Globus pallidus (tissue), 1 donor: ENCODE measurements at regions not wholly inside any gene's neighbourhood (a gene's known extent, or its start where the extent isn't known, plus 50 kb on each side); places are given as distances from the start of the nearest gene placed in this dataset.

Experiments used
- DNase-seq: peaks from one replicate; pipeline ENCODE4 v3.0.0-alpha.2; 2015; ENCODE audit warnings: low spot score

GRCh38 chr13:62096652-62097051 is 681.0 kb upstream of the PCDH20 start:
- no peak for DNase-seq

GRCh38 chr13:62094932-62095331 is 679.3 kb upstream of the PCDH20 start:
- no peak for DNase-seq

- no peak for DNase-seq
Measured at GRCh38 chr13:62093984-62094780, 678.5 kb upstream of the PCDH20 start.

- DNase-seq, result no peak
Measured at GRCh38 chr13:62092949-62093348, 677.3 kb upstream of the PCDH20 start.

GRCh38 chr13:62092536-62092935 is 676.9 kb upstream of the PCDH20 start:
- DNase-seq, result no peak

- DNase-seq, result no peak
Measured at GRCh38 chr13:62088165-62088564, 672.5 kb upstream of the PCDH20 start.

- DNase-seq, result no peak
Measured at GRCh38 chr13:62087124-62087523, 671.5 kb upstream of the PCDH20 start.

GRCh38 chr13:62085337-62086229 is 669.9 kb upstream of the PCDH20 start:
- no peak for DNase-seq

GRCh38 chr13:62084728-62085127 is 669.1 kb upstream of the PCDH20 start:
- no peak for DNase-seq

GRCh38 chr13:62067821-62068220 is 652.2 kb upstream of the PCDH20 start:
- no peak for DNase-seq

- no peak for DNase-seq
Measured at GRCh38 chr13:62065016-62065415, 649.4 kb upstream of the PCDH20 start.

- DNase-seq, result no peak
Measured at GRCh38 chr13:62061751-62062150, 646.1 kb upstream of the PCDH20 start.

GRCh38 chr13:62060570-62060969 is 644.9 kb upstream of the PCDH20 start:
- no peak for DNase-seq

- no peak for DNase-seq
Measured at GRCh38 chr13:62057286-62057685, 641.6 kb upstream of the PCDH20 start.

- DNase-seq, result no peak
Measured at GRCh38 chr13:62049992-62050391, 634.3 kb upstream of the PCDH20 start.

GRCh38 chr13:62046512-62046911 is 630.9 kb upstream of the PCDH20 start:
- DNase-seq, result no peak

GRCh38 chr13:62043600-62043999 is 628.0 kb upstream of the PCDH20 start:
- DNase-seq, result no peak

GRCh38 chr13:62040806-62041205 is 625.2 kb upstream of the PCDH20 start:
- DNase-seq, result no peak

GRCh38 chr13:62040078-62040477 is 624.4 kb upstream of the PCDH20 start:
- no peak for DNase-seq

GRCh38 chr13:62038214-62038613 is 622.6 kb upstream of the PCDH20 start:
- no peak for DNase-seq

GRCh38 chr13:62035981-62036380 is 620.3 kb upstream of the PCDH20 start:
- no peak for DNase-seq

- DNase-seq, result peak; percentile 15
Measured at GRCh38 chr13:62033934-62034333, 618.3 kb upstream of the PCDH20 start.

GRCh38 chr13:62022369-62022768 is 606.7 kb upstream of the PCDH20 start:
- no peak for DNase-seq
